ENCODE measurements at regions not wholly inside any gene's neighbourhood (a gene's known extent, or its start where the extent isn't known, plus 50 kb on each side); places are given as distances from the start of the nearest gene placed in this dataset.

GRCh38 chr6:80860107-80860506 lies 753.6 kb downstream of the BCKDHB start:
- Histone ChIP-seq H3K4ac (replicated peaks; ENCODE audit: insufficient read length, low read depth, low read length) (no peak overlapping the region), H2BK15ac (ENCODE audit: low read length) (no peak overlapping the region), H3K9ac (replicated peaks in 1 of 4; ENCODE audit: extremely low read depth in 1 of 4, low read depth in 3 of 4, low read length in 3 of 4) (no peak overlapping the region), H2BK20ac (ENCODE audit: low read length) (no peak overlapping the region), H4K8ac (ENCODE audit: extremely low read depth, insufficient read depth, low read length) (no peak overlapping the region), H3K23ac (ENCODE audit: insufficient read length) (no peak overlapping the region), H2BK5ac (ENCODE audit: low read depth, low read length) (no peak overlapping the region), H3K27me3 (replicated peaks in 1 of 4; ENCODE audit: control insufficient read depth in 3 of 4, extremely low read depth in 1 of 4, insufficient read depth in 3 of 4, low read length in 3 of 4) (no peaks in the 10 kb centered on the region), H3K18ac (ENCODE audit: extremely low read depth, low read length) (no peak overlapping the region), H3K79me2 (ENCODE audit: control insufficient read depth in 1 of 2, insufficient read depth in 2 of 2, low read length in 2 of 2) (no peaks in the 10 kb centered on the region), H4K5ac (ENCODE audit: insufficient read length, low read depth, low read length) (no peak overlapping the region), H2BK12ac (ENCODE audit: low read depth, low read length) (no peak overlapping the region), H3K14ac (ENCODE audit: insufficient read length) (no peak overlapping the region), H4K20me1 (replicated peaks in 1 of 2; ENCODE audit: control insufficient read depth in 1 of 2, insufficient read depth in 2 of 2, low read length in 2 of 2) (no peaks in the 10 kb centered on the region), H3K4me3 (ENCODE audit: extremely low read depth in 1 of 4, insufficient read depth in 2 of 4, low read depth in 3 of 4, low read length in 4 of 4) (no peak overlapping the region), H3K27ac (ENCODE audit: low read depth, low read length) (no peak overlapping the region), H2BK120ac (replicated peaks; ENCODE audit: low read depth, low read length) (no peak overlapping the region), H3K23me2 (ENCODE audit: low read depth, low read length) (no peaks in the 10 kb centered on the region), H3K36me3 (ENCODE audit: control insufficient read depth in 2 of 4, insufficient read depth in 4 of 4, low read length in 3 of 4) (no peaks in the 10 kb centered on the region), H3K9me3 (ENCODE audit: insufficient read depth in 2 of 2, low read depth in 1 of 2, low read length in 1 of 2) (no peaks in the 10 kb centered on the region), H2AK5ac (ENCODE audit: low read depth, low read length) (no peak overlapping the region), H4K91ac (replicated peaks; ENCODE audit: insufficient read length, low read length) (no peak overlapping the region), H3K4me1 (replicated peaks in 1 of 4; ENCODE audit: control insufficient read depth in 3 of 4, insufficient read depth in 4 of 4, low read length in 3 of 4) (no peaks in the 10 kb centered on the region), H3K79me1 (ENCODE audit: low read depth, low read length) (no peaks in the 10 kb centered on the region), H3K56ac (replicated peaks; ENCODE audit: insufficient read length, low read depth, low read length) (no peak overlapping the region), H3K4me2 (ENCODE audit: insufficient read depth in 1 of 2, low read depth in 2 of 2, low read length in 2 of 2) (no peak overlapping the region), H2AFZ (ENCODE audit: low read length) (no peak overlapping the region)
- ChIA-PET CTCF (ENCODE audit: partially characterized antibody) (no interaction called here), POLR2A (ENCODE audit: partially characterized antibody) (no interaction called here)
- FAIRE-seq = no peak
- no peak for DNase-seq (ENCODE audit: low read depth in 1 of 2, low spot score in 2 of 2)
- WGBS, 2 experiments (ENCODE audit: extremely low coverage in 1 of 2, insufficient coverage in 1 of 2, insufficient read length in 1 of 2, insufficient replicate concordance in 2 of 2, low coverage in 1 of 2, low lambda C conversion rate in 2 of 2, missing lambda C conversion rate in 1 of 2) = 85% methylated on average over 2 of the region's 2 CpGs; no CpG with 5 or more reads in 1 of the 2 experiments
- TF ChIP-seq SP2 (IDR thresholded peaks at IDR 0.05; ENCODE audit: low read length) (no peak), TAF1 (IDR thresholded peaks at IDR 0.05; ENCODE audit: low read depth, low read length) (no peak), RAD21 (IDR thresholded peaks at IDR 0.05 in 1 of 2, conservative IDR thresholded peaks at IDR 0.05 in 1 of 2; ENCODE audit: low read depth in 2 of 2, low read length in 2 of 2) (no peak), FOSL1 (IDR thresholded peaks at IDR 0.05; ENCODE audit: insufficient read depth, low read depth, low read length) (no peak), PHF8 (conservative IDR thresholded peaks at IDR 0.05; ENCODE audit: low read depth, low read length) (no peak), SIN3A (conservative IDR thresholded peaks at IDR 0.05 in 1 of 2, IDR thresholded peaks at IDR 0.05 in 1 of 2; ENCODE audit: low read depth in 1 of 2, low read length in 2 of 2) (no peak), CTBP2 (IDR thresholded peaks at IDR 0.05; ENCODE audit: borderline replicate concordance, insufficient read depth, insufficient read length, low read length) (no peak), POLR2AphosphoS5 (IDR thresholded peaks at IDR 0.05; ENCODE audit: low read depth, low read length) (no peak), CEBPB (IDR thresholded peaks at IDR 0.05; ENCODE audit: low read depth, low read length) (no peak), SAP30 (IDR thresholded peaks at IDR 0.05; ENCODE audit: insufficient read depth, insufficient replicate concordance, low read length) (no peak), RBBP5 (IDR thresholded peaks at IDR 0.05; ENCODE audit: borderline replicate concordance, low read depth, low read length) (no peak), SIRT6 (IDR thresholded peaks at IDR 0.05; ENCODE audit: low read length) (no peak)

Data from H1 (cell line).